ENCODE measurements at regions not wholly inside any gene's neighbourhood (a gene's known extent, or its start where the extent isn't known, plus 50 kb on each side); places are given as distances from the start of the nearest gene placed in this dataset.

DNA sequence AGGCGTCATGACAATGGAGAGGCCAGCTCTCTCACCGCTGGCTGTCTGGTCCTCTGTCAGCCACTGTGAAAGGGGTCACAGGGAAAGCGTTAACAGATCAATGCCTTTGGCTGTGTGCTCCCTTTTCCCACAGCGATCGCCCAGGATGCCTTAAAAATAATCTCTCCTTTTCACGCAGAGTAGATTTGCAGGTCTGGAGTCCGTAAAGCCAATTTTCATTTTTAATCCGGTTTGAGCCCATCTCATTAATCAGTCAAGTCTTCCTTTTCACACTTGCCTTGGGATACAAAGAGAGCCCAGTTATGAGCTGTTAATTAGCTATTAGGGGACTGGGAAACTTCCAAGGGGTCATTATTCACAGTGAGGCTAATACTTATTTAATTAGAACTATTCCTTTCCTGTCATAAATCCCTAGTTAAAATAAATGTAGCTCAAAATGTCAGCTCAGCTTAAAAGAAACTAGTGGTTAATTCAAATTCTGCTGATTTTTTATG is 104.3 kb upstream of the RASGRP1 start:
- intact Hi-C loops (cut with DNase I): no loop called here
- no peak for DNase-seq (ENCODE audit: low spot score)

DNA sequence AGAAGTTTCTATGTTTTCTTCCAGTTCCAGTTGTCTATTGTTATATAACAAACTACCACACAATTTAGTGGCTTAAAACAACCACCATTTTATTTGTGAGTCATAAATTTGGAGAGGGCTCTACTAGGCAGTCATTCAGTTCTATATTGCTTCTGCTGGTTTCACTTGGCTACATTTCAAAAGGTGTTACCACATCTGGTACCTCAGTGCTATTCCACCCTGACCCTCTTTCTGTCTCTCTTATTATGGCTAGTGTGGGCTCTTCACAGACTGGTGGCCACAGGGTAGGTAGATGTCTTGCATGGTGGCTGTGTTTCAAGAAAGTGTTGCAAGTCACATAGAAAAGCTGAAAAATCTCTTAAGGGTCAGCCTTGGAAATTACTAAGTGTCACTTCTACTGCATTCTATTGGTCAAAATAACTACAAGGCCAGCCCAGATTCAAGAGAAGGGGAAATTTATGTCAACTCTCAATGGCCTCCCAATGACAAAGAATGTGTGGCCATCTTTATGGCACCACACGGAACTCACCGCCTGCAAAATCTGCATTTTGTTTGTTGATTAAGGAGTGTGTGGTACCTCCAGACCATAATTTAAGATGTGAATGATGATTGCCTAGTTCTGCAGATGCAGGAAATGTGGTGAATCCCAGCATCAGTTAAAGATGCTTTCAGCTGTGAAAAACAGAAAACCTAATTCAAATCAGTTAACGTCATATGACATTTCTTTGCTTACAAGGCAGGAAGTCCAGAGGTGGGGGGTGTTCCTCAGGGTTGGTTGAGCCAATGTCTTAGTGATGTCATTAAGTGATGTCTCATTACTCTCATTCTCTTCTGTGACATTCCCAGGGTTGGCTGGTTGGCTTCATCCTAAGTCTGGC is 105.8 kb upstream of the RASGRP1 start:
- DNase-seq (ENCODE audit: low spot score): no peak
- intact Hi-C loops (cut with DNase I): no loop called here

DNA sequence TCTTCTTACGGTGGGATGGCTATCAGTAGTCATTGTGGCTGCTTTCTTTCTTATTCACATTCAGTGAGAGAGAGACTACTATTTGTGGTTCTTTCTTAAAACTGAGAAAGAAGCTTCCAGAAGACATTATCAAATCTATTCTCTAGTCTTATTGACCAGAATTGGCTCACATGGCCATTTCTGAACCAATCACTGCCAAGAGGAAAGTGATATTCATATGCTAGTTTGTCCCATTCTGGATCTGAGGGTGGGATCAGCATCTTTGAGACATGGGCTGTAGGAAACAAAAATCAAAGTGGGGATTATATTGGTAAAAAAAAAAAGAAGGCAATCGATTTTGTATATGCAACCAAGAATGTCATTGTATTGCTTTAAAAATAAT is 106.4 kb upstream of the RASGRP1 start:
- intact Hi-C loops (cut with DNase I): no loop called here
- DNase-seq (ENCODE audit: low spot score): no peak

DNA sequence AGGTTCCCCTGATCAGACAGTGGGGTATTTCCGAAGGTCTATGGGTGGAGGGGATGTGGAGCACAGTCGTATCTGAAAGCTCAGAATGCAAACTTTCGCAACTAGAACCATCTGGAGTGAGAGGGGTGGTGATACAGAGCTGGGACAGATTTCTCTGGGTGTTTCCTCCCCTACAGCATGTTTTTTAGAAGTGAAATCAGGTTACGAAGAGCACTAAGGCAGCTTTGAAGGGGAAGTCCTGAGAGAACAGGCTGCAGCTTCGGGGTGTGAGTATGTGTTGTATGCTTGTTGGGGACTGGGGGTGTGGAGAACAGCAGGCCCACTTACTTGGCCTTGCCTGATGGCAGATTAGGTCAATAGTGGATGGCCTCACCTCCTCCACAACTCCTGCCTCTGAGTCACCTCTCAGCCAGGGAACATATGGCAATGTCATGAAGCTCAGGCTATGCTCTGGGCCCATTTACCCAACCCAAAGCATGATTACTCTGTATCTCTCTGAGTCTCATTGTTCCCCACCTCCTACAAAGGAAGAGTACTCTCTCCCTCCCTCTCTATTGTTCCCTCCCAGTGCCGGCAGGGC is 107.2 kb upstream of the RASGRP1 start:
- DNase-seq (ENCODE audit: low spot score): no peak
- intact Hi-C loops (cut with DNase I): no loop called here

DNA sequence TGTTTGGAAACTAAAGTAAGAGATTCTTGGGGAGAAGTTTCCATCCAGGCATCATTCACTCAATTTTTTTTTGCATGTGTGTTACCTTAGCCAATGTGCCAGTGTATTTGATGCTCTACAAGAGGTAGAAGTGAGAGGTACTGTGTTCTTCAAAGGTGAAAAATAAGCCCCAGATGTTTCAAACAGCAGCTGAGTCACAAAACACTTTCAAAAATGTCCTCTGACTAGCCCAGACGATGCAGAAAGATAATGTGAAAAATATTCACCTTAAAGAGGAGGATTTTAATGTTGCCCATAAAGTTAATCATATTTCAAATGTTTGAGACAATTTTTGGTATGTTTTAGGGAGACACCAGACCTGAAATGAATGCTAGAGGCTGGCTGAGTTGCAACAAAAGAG is 107.7 kb upstream of the RASGRP1 start:
- intact Hi-C loops (cut with DNase I): no loop called here
- no peak for DNase-seq (ENCODE audit: low spot score)

DNA sequence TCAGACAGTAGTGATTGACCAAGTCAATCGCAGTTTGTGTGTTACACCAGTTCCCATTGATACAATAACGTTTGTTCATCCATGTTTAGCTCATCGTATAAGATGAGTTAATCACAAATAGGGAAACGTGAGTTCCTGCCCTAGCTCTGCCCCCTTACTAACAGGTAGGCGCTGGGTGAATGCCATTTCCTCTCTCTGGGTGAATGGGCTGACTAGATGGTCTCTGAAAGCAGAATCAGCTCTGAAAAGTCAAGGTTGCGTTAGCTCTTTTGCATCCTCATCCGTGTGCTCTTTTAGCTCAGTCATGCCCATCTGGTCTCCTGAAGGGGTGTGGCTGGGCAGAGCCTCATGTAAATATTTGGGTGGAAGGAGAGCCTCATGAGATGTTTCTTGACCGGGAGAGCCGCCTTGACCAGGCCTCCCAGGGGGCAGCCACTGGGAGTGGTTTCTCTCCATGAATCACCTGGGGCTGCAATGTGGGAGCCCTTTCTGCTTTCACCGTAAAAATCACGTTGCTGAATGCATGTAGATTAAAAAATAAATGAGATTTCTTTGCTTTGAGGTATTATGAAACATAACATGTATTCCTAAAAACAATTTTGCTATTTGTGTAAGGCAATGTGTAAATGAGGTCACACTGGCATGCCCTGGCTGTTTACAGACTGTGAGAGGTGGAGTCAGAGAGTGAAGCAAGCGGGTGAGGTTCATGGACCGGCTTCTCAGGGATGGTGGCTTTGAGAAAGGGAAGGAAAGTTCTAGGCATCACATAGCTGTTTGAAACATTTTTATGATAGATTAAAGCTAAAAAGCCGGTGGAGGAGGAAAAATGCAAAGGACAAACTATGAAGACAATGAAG is 108.4 kb upstream of the RASGRP1 start:
- intact Hi-C loops (cut with DNase I): no loop called here
- DNase-seq (ENCODE audit: low spot score): no peak

DNA sequence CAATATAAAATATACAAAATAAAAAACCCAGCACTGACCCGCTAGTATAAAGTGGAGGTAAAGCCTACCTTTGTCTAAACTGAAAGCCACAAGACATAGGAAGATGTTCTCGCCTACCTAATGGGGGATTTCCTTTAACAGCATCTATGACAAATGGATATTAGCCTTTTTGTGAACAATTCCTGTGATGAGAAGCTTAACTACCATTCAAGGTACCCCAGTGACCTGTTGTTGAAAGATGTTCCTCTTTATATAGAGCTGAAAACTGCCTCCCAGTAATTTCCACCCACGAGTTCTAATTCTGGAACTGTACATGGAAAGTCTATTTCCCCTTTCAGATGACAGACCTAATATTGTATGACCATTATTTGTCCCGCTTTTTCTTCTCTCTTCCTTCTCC is 109.8 kb upstream of the RASGRP1 start:
- intact Hi-C loops (cut with DNase I): no loop called here
- DNase-seq (ENCODE audit: low spot score): no peak

DNA sequence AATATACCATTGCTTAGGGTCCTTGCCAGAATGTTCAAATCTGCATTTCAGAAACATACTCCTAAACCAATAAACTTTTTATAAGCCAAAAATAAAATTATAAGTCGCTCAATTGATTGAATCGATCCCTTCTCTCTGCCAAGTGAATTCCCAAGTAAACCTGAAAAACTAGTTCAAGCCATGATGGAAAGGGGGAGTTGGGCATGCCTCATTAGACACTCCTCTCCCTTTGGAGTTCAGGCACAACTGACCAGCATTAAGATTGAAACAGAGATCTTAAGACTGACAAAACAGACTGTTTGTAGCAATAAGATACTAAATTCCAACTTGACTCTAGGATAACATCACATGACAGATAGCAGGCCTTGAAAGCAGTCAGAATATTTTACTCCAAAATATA is 113.7 kb upstream of the RASGRP1 start:
- DNase-seq (ENCODE audit: low spot score): no peak
- intact Hi-C loops (cut with DNase I): no loop called here

DNA sequence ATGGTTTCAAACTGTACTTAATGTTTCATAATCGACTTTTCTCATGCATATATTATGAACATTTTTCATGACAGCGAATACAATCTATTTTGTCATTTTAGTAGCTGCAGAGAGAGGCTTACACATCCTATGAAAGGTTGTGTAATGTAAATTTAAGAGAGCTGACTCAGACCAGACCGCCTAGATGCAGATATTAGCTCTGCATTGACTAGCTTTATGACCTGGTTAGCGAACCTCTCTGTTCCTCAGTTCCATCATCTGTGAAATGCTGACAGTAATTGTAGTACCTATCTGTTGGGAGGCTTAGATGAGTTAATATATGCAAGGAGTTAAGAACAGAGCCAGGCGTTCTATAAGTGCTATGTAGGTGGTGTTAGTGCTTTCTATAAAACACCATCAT is 116.2 kb upstream of the RASGRP1 start:
- intact Hi-C loops (cut with DNase I): loop anchor here (10.0 kb wide), 3 partner anchors 116 to 236 kb away; partner anchors contain the start of gene RASGRP1 (in 1 of the 2)
- DNase-seq (ENCODE audit: low spot score): no peak

DNA sequence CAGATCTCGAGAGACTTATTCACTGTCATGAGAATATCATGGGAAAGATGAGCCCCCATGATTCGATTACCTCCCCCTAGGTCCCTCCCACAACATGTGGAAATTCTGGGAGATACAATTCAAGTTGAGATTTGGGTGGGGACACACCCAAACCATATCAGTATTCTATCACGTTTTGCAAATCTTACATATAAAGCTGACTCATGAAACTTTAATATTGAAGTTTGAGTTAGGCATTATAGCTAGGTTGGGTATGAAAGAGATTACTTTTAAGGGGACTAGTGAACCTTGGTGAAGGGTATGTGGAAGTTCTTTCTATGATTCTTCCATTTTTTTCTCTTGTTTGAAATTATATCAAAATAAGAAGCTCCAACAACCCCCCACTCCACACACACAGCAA is 117.7 kb upstream of the RASGRP1 start:
- no peak for DNase-seq (ENCODE audit: low spot score)
- intact Hi-C loops (cut with DNase I): loop anchor here (10.0 kb wide), 3 partner anchors 118 to 238 kb away; partner anchors contain the start of gene RASGRP1 (in 1 of the 2)

DNA sequence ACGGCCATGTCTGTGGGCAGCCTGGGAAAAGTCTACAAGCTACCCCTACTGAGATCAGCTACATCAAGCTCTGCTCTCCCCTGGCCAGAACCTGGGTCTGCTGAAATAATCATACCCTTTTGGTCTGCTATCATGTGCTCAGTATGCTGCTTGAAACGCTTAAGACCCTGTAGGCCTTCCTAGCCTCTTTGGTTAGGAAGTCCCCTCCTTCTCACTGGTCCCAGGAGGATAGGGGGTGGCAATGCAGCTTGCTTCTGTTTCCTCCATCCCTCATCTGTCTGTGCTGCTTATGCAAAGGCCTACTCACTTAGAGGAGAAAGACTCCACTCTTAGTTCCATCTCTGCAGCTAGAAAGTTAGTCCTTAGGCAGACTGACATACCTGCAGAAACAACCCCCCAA is 118.2 kb upstream of the RASGRP1 start:
- no peak for DNase-seq (ENCODE audit: low spot score)
- intact Hi-C loops (cut with DNase I): loop anchor here (10.0 kb wide), 3 partner anchors 118 to 238 kb away; partner anchors contain the start of gene RASGRP1 (in 1 of the 2)

DNA sequence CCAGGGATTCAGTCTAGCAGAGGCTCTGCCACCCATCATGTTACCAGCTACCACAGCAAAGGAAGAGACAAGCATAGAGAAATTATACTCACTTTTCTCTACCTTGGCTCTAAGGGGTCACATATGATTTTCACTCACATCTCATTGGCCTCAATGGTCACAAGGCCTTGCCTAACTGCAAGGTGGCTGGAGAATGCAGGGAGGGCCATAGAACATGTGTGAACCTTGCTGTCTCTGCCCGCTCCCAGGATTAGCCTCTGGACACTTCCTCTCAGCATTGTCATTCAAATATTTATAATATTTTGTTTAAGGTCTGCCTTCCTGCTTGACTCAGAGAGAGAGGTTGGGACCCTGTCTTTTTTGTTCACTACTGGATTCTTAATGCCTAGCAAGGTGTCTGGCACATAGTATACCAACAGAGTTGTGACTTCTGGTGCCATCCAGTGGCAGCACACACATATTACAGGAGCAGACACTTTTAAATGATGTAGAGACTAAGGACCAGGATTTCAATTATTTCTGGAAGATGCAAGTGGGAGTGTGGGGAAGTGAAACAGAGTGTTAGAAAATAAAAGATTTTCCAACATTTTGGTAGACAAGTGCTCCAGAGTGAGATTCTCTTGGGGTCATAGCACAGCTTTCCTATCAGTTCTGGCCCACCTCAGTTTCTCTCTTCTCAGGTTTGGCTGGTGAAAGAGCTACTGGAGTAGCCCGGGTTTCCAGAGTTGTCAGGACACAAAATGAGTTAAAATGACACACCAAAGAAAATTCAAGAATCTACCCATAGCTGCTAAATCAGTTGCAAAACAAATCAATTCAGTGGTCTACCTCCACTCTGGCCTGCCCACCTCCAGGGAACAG is 119.0 kb upstream of the RASGRP1 start:
- intact Hi-C loops (cut with DNase I): loop anchor here (10.0 kb wide), 3 partner anchors 119 to 239 kb away; partner anchors contain the start of gene RASGRP1 (in 1 of the 2)

DNA sequence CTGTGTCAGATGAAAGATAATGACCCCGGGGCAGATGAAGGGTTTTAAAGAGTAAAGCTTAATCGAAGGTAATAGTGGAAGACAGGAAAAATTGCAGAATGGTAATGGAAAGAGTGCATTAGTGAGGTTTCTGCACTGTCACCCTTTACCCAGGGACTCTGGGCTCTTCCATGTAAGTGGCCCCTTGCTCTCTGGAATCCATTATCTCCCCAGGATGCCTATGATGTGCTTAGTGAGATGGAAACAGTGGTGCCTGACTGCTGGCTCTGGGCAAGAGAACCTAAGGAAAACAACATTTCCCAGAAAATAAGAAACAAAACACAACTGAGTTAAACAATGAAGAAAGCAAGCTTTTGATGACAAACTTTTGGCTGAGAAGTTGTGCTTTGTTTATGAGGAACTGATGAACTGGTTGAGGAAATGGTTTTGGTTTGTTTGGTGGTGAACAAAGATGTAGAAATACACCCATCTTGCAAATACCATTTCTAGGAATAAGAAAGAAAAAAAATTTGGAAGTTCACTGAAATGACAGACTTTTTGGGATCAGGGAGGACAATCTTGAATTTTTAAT is 119.9 kb upstream of the RASGRP1 start:
- no peak for DNase-seq (ENCODE audit: low spot score)
- intact Hi-C loops (cut with DNase I): loop anchor here (10.0 kb wide), 3 partner anchors 120 to 240 kb away; partner anchors contain the start of gene RASGRP1 (in 1 of the 2)

More for the DNA sequence above, 119.0 kb upstream of the RASGRP1 start:
- DNase-seq (ENCODE audit: low spot score): no peak

DNA sequence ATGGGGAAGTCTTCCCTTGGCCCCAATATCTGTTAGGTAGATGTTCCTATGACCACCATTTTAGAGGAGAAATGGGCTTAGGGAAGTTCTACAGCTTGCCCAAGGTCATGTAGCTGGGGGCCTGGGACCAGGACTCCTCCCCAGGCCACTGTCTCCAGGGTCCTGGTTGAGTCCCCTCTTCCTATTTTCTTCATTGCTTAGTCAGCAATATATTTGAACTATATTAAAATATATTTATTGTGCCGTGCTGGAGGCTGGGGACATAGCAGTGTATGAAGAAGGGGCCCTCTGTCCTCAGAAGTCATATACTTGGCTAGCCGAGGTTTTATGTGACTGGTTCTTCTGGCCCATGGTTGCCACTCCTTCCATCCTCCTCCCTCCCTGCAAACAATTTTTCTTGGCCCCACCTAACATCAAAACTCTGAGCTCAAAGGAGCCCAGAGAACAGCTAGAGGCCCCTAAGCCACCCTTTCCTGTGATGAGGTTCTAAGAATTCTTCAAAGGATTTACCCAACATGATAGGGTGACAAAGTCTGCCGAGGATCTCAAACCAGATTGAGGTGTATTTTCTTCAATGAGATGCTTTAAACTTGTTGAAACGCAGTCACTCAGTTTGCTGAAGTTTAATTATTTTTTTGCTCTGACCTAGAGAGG is 121.2 kb upstream of the RASGRP1 start:
- no peak for DNase-seq (ENCODE audit: low spot score)
- intact Hi-C loops (cut with DNase I): loop anchor here (10.0 kb wide), 3 partner anchors 121 to 241 kb away; partner anchors contain the start of gene RASGRP1 (in 1 of the 2)

DNA sequence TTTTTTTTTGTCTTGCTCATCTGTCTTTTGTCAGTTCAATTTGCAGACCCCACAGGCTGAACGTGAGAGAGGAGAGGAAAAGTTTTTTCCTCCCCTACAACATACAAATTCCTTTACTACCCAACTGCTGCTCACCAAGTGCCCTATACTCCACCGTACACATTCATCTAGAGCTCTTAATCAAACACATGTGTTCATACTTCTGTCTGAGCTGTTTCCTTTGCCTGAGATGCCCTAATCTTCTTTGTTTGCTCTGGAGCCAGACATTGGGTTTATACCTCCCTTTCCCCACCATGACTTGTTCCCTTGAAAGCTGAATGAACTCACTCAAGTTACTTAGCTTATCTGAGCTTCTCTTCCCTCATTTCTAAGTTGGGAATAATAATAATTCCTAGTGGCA is 122.7 kb upstream of the RASGRP1 start:
- DNase-seq (ENCODE audit: low spot score): no peak
- intact Hi-C loops (cut with DNase I): loop anchor here (10.0 kb wide), 3 partner anchors 123 to 243 kb away; partner anchors contain the start of gene RASGRP1 (in 1 of the 2)

DNA sequence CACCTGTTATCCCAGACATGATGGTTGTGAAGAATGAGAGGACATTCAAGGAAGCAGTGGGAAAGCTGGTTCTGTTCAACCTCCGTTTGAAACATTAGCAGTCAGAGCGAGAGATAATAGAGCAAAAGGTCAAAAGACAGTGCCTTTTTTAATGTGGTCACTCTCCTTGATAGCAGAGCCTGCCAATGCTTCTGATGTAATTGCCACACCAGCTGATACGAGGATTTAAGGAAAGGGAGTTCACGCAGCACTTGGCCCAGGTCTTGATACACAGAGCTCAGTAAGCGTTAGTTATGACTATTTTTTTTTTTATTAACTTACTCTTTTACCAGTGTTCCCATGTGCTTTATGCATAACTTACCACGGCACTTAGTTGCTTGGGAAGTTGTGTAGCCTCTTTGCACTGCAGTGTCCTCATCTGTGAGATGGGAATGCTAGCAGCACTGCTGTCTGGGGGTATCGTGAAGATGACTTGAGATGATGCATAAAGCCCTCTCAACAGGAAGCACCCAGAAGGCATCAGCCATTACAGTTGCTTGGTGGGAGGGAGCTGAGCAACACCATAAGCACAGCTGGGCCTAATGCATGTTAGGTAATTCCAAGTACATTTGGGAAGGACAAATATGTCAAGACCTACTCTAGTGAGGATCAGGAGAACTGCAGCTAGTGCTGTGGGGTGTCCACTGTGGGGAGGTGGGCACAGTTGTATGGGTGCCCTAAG is 123.3 kb upstream of the RASGRP1 start:
- intact Hi-C loops (cut with DNase I): loop anchor here (10.0 kb wide), 3 partner anchors 123 to 243 kb away; partner anchors contain the start of gene RASGRP1 (in 1 of the 2)
- no peak for DNase-seq (ENCODE audit: low spot score)

DNA sequence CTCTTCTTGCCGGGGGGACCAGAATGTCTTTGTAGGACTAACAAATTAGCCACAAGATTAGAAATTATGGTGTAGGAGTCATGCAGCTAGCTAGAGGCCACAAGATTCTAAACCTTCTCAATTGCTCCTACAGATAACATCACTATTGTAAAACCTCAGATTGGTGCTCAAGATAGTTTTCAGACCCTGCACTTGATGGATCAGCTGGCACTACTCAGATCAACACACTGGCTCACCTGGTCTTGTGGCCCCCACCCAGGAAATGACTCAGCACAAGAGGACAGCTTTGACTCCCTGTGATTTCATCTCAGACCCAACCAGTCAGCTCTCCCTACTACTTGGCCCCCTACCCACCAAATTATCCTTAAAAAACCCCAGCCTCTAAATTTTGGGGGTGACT is 124.1 kb upstream of the RASGRP1 start:
- no peak for DNase-seq (ENCODE audit: low spot score)
- intact Hi-C loops (cut with DNase I): loop anchor here (10.0 kb wide), 3 partner anchors 124 to 244 kb away; partner anchors contain the start of gene RASGRP1 (in 1 of the 2)
